B cell (primary cell): ENCODE measurements at regions not wholly inside any gene's neighbourhood (a gene's known extent, or its start where the extent isn't known, plus 50 kb on each side); places are given as distances from the start of the nearest gene placed in this dataset.

Experiments used
- CTCF ChIP-seq: fragments of 200-600 bp; IDR thresholded peaks from one replicate; pipeline ENCODE4 v1.8.0; 2022; ENCODE audit warnings: antibody characterized with exemption, mild to moderate bottlenecking
- EZH2 ChIP-seq: IDR thresholded peaks from 2 replicates; pipeline ENCODE4 v1.6.1; 2012; ENCODE audit warnings: borderline replicate concordance, low read depth, mild to moderate bottlenecking, moderate library complexity, low read length; ENCODE audit not compliant: insufficient read depth, poor library complexity, severe bottlenecking

- TF ChIP-seq CTCF (no peak), EZH2 (no peak)
Measured at GRCh38 chrX:13386092-13386491, 66.2 kb upstream of the ATXN3L start.
